Tibial nerve (tissue), 4 donors: ENCODE measurements at regions not wholly inside any gene's neighbourhood (a gene's known extent, or its start where the extent isn't known, plus 50 kb on each side); places are given as distances from the start of the nearest gene placed in this dataset.

Experiments used
- DNase-seq, 2 donors: peaks; one replicate each; pipeline ENCODE4 v3.0.0-alpha.2; 2019; ENCODE audit warnings: low spot score in 2 of 2
- H3K27ac ChIP-seq, 4 donors: fragments of 200-600 bp; sonication (generic) in 3 of 4; one replicate each; pipeline ENCODE4 v1.5.1; 2017 to 2019; ENCODE audit warnings: mild to moderate bottlenecking in 1 of 4
- H3K27me3 ChIP-seq, 2 donors: fragments of 200-600 bp; sonication (generic) in 1 of 2; one replicate each; pipeline versions ENCODE4 v1.5.1 to v1.6.0; 2017 to 2019
- H3K36me3 ChIP-seq, 3 donors: fragments of 200-600 bp; sonication (generic); one replicate each; pipeline ENCODE4 v1.5.1; 2018 to 2019
- H3K4me1 ChIP-seq, 4 donors: fragments of 200-600 bp; sonication (generic) in 3 of 4; one replicate each; pipeline ENCODE4 v1.5.1; 2017 to 2019
- H3K4me3 ChIP-seq, 4 donors: fragments of 200-600 bp; sonication (generic) in 3 of 4; one replicate each; pipeline ENCODE4 v1.5.1; 2017 to 2019; ENCODE audit warnings: mild to moderate bottlenecking in 1 of 4, moderate library complexity in 1 of 4
- H3K9me3 ChIP-seq, 4 donors: fragments of 200-600 bp; sonication (generic) in 3 of 4; one replicate each; pipeline ENCODE4 v1.5.1; 2017 to 2019
- CTCF ChIP-seq, 5 experiments: fragments of 200-600 bp in 3 of 5; fragments of 450-650 bp in 2 of 5; sonication (generic) in 3 of 5; IDR thresholded peaks; one replicate each; pipeline ENCODE4 v1.5.1; 2016 to 2019; ENCODE audit warnings: antibody characterized with exemption in 5 of 5, mild to moderate bottlenecking in 3 of 5, moderate library complexity in 2 of 5
- EP300 ChIP-seq, 2 donors: sonication (generic); formaldehyde crosslinking; IDR thresholded peaks; one replicate each; pipeline ENCODE4 v1.6.1; 2017; ENCODE audit warnings: antibody characterized with exemption in 2 of 2, mild to moderate bottlenecking in 1 of 2
- POLR2A ChIP-seq, 2 donors: fragments of 450-650 bp; IDR thresholded peaks; one replicate each; pipeline ENCODE4 v1.6.1; 2017; ENCODE audit warnings: antibody characterized with exemption in 2 of 2, mild to moderate bottlenecking in 2 of 2, moderate library complexity in 2 of 2
- WGBS, 2 donors: methylation state at CpG; one replicate each; pipeline ENCODE4 v1.1.5; 2018; 5-methylcytosine and 5-hydroxymethylcytosine counted together

DNA sequence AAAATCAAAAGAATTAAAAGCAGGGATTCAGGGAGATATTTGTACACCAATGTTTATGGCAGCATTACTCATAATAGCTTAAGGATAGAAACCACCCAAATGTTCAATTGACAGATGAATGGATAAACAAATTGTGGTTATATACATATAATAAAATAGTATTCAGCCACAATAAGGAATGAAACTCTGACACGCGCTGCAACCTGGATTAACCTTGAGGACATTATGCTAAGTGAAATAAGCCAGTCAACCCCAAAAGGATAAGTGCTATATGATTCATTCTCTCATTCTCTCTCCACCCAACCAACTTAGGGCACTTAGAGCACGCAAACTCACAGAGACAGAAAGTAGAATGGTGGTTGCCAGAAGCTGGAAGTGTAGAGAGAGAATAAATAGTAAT, 216.8 kb upstream of the SLC14A2 start:
- Histone ChIP-seq H3K36me3 (no peaks in the 10 kb centered on the region), H3K4me1 (no peaks in the 10 kb centered on the region), H3K9me3 (no peaks in the 10 kb centered on the region), H3K4me3 (no peak overlapping the region), H3K27ac (no peak overlapping the region), H3K27me3 (no peaks in the 10 kb centered on the region)
- no peak for DNase-seq
- TF ChIP-seq POLR2A (IDR thresholded peaks at IDR 0.05), result no peak
- TF ChIP-seq CTCF (IDR thresholded peaks at IDR 0.05), result no peak
- TF ChIP-seq EP300 (IDR thresholded peaks at IDR 0.05), result no peak
- WGBS, 2 donors, result 58 to 77% methylated on average over 3 of the region's 3 CpGs

DNA sequence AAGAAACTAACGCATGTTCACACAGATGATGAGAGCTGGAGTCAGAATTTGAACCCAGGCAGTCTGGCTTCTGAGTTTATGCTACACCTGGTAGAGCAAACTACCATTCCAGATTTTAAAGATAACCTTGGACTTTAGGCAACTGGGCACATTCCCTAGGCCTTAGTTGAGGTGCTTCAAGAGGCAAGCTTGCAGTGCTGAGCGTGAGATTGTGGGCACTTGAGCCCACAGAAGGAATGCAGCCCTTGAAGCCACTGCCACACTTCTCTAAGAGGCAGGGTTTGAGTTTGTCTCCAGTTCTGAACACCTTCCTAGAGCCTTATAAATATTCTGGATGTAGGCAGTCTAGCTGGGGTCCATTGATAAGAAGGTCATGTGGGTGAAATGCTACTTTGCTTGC, 216.1 kb upstream of the SLC14A2 start:
- H3K4me1 ChIP-seq, result no peaks in the 10 kb centered on the region
- DNase-seq, result no peak
- no peaks in the 10 kb centered on the region for H3K27me3 ChIP-seq
- no peak overlapping the region for H3K27ac ChIP-seq
- no peaks in the 10 kb centered on the region for H3K36me3 ChIP-seq
- no peak overlapping the region for H3K4me3 ChIP-seq
- TF ChIP-seq POLR2A (IDR thresholded peaks at IDR 0.05) (no peak), EP300 (IDR thresholded peaks at IDR 0.05) (no peak), CTCF (IDR thresholded peaks at IDR 0.05) (no peak)
- WGBS, 2 donors, result 91 to 97% methylated on average over 2 of the region's 2 CpGs
- no peaks in the 10 kb centered on the region for H3K9me3 ChIP-seq

DNA sequence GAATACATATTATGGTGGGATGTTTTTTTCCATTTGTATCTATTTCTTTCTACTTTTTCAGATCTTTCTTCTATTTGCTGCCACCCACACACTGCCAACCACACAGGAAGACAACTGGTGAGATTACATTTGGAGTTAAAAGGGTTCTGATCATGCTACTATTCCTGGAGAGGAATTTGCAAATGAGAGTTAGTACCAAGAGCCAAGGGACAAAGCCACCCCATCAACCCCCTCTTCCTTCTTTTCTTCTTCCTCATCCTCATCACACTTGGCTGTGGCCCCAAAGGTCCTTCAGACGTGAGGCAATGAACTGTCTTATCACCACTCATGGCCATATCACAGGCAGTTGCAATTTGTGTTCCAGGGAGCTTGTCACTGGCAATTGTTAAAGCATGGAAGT, 215.6 kb upstream of the SLC14A2 start:
- Histone ChIP-seq H3K27me3 (no peaks in the 10 kb centered on the region), H3K9me3 (no peaks in the 10 kb centered on the region), H3K4me3 (no peak overlapping the region), H3K36me3 (no peaks in the 10 kb centered on the region), H3K27ac (no peak overlapping the region), H3K4me1 (no peaks in the 10 kb centered on the region)
- TF ChIP-seq CTCF (IDR thresholded peaks at IDR 0.05) (no peak), POLR2A (IDR thresholded peaks at IDR 0.05) (no peak), EP300 (IDR thresholded peaks at IDR 0.05) (no peak)
- DNase-seq, result no peak
- WGBS, 2 donors, result 64 to 71% methylated on average over 1 of the region's 1 CpG

- DNase-seq, result no peak
- Histone ChIP-seq H3K9me3 (no peaks in the 10 kb centered on the region), H3K36me3 (no peaks in the 10 kb centered on the region), H3K4me1 (no peaks in the 10 kb centered on the region), H3K4me3 (no peak overlapping the region), H3K27me3 (no peaks in the 10 kb centered on the region), H3K27ac (no peak overlapping the region)
- TF ChIP-seq EP300 (IDR thresholded peaks at IDR 0.05) (no peak), POLR2A (IDR thresholded peaks at IDR 0.05) (no peak), CTCF (IDR thresholded peaks at IDR 0.05) (no peak)
- WGBS, 2 donors, result 88 to 96% methylated on average over 2 of the region's 2 CpGs
Measured at GRCh38 chr18:45402485-45403056, 212.7 kb upstream of the SLC14A2 start.

GRCh38 chr18:45403341-45404049, 211.8 kb upstream of the SLC14A2 start:
- no peaks in the 10 kb centered on the region for H3K4me1 ChIP-seq
- H3K36me3 ChIP-seq, result no peaks in the 10 kb centered on the region
- TF ChIP-seq EP300 (IDR thresholded peaks at IDR 0.05) (no peak), CTCF (IDR thresholded peaks at IDR 0.05) (no peak), POLR2A (IDR thresholded peaks at IDR 0.05) (no peak)
- 97 to 98% methylated on average over 2 of the region's 2 CpGs for WGBS, 2 donors
- H3K4me3 ChIP-seq, result no peak overlapping the region
- no peak overlapping the region for H3K27ac ChIP-seq
- H3K27me3 ChIP-seq, result no peaks in the 10 kb centered on the region
- no peak for DNase-seq
- H3K9me3 ChIP-seq, result no peaks in the 10 kb centered on the region
